ENCODE measurements at regions not wholly inside any gene's neighbourhood (a gene's known extent, or its start where the extent isn't known, plus 50 kb on each side); places are given as distances from the start of the nearest gene placed in this dataset.
A peak's percentile ranks its signal among the peaks of the same experiment; 100 is the strongest.

DNA sequence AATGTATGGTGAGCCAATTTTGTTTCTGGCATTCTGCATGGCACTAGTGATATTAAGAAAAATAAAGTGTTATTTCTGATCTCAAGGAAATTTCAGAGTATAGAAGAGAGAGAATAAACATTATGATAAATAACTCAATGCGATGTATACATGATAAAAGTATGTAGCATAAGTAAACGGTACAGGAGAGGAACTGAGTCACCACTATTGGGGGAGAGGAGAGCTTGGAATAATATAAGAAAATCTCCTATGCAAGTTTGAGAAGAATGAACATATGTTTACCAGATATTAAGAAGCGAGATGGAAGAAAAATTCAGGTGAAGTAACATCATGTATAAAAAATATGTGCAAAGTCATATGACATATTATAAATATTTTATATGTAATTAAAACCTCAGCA lies 1230.3 kb upstream of the CITED2 start:
- no peak for DNase-seq

DNA sequence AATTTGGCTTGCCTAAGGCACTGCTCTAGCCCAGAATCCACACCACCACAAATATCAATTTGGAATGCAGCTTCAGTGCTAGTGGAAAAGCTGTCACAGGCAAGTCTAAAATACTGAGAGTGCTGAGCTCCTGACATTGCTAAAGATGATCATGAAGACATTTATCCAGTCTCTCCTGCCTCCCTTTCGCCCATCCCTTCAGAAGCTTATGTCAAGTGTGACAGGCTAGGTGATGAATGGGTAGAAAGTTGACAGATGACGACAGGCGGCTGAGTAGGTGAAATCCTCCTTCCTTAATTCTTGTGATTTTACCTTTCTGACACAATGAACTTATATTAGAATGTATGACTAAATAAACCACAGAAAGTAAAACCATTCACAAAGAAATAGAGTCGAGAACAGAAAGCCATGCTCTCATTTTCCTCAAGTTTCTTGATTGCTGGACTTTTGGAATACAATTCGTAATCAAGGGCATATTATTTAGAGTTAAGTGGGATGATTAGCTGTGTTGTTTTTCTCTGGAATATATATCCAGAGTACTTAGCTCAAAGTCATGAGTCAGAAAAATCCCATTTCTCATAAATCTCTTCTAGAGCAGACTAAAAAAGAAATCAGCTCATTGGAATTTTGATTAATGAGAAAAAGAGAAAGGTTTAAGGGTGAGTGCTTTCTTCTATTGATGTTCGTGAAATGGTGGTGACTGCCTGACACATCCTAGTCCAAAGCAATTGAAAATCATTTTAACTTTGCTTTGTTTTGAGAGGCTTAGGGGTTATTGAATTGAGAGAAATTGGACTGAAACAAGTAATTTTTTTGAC lies 1228.2 kb upstream of the CITED2 start:
- DNase-seq = no peak

DNA sequence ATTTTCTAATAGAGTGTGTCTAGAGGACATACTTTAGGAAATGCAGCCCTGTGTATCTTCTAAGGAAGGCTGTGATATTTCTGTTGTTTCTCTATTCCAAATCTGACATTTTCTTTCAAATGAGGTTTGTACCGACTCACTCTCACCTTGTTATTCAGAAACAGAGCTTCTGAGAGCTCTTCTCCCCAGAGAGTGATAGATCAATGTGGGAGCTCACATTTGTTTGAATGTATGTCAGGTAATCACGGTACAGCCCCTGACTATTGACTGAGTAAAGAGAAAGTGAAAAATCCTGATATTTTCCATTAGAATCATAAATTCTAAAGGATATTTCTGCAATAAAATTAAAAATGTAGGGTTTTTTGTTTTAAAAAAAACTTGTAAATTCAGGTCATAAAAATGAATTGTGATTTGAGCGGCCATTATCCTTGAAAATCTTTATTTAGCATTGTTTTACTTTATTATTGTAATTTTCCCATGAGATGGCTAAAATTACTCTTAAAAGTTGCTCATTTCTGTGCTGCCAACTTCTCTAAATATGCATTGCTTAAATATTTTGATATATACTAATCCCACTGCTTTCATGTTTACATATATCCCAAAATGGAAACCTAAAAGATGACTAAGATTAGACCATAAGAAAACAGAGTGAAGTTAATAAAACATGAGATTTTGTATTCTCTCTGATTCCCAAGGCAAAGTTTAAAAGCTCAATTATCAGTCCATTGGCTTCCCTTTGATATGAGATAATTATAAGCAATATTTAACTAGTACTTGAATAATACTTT lies 1226.8 kb upstream of the CITED2 start:
- DNase-seq = no peak

DNA sequence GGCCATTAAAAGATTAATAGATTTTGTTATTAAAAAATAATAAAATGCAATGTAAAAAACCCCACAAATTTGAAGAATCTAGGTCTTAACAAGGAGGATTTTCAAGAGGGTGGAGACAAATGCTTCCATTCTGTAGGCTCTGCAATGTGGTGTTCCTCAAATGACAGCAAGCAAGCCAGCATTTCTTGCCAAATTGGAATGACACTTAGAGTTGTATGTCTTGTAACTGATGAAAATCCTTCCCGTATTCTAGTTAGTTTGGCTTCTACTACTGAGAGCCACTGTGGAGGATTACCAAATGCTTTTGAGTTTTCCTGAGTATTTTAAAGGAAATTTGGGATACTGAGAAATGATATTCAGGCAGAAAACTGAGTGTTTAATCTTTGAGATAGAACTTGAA lies 1225.5 kb upstream of the CITED2 start:
- no peak for DNase-seq

DNA sequence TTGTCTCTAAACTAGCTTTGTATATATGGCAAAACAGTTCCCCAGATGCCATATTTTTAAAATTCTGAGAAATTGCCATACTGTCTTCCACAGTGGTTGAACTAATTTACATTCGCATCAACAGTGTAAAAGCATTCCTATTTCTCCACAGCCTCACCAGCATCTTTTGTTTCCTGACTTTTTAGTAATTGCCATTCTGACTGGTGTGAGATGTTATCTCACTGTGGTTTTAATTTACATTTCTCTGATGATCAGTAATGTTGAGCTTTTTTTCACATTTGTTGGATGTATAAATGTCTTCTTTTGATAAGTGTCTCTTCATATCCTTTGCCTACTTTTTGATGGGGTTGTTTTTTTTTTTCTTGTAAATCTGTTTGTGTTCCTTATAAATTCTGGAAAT lies 1222.7 kb upstream of the CITED2 start:
- no peak for DNase-seq

DNA sequence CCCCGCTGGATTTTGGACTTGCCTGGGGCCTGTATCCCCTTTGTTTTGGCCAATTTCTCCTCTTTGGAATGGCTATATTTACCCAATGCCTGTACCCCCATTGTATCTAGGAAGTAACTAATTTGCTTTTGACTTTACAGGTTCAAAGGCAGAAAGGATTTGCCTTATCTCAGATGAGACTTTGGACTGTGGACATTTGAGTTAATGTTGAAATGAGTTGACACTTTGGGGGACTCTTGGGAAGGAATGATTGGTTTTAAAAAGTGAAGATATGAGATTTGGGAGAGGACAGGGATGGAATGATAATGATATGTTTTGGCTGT lies 1220.3 kb upstream of the CITED2 start:
- no peak for DNase-seq

DNA sequence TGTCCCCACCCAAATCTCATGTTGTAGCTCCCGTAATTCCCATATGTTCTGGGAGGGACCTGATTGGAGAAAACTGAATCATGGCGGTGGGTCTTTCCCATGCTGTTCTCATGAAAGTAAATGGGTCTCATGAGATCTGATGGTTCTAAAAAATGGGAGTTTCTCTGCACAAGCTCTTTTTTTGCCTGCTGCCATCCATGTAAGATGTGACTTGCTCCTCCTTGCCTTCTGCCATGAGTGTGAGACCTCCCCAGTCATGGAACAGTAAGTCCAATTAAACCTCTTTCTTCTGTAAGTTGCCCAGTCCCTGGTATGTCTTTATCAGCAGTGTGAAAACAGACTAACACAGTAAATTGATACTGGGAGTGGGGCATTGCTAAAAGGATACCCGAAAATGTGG lies 1218.4 kb upstream of the CITED2 start:
- DNase-seq = no peak

DNA sequence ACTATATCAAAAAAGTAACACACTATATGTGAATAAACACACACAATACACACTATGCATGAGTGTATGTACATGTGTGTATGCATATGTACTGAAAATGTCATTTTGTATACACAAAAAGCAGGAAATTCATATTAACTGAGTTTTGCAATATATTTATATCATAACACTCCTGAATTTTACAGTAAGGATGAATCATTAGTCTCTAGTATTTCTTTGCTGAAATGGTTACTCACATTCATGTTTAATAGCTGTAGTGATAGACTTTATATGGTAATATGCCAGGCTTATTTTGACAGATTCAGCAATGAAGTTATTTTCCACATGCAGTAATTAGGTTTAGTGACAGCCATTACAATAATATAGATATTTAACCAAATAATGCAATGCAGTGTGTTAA lies 1216.2 kb upstream of the CITED2 start:
- DNase-seq = no peak

DNA sequence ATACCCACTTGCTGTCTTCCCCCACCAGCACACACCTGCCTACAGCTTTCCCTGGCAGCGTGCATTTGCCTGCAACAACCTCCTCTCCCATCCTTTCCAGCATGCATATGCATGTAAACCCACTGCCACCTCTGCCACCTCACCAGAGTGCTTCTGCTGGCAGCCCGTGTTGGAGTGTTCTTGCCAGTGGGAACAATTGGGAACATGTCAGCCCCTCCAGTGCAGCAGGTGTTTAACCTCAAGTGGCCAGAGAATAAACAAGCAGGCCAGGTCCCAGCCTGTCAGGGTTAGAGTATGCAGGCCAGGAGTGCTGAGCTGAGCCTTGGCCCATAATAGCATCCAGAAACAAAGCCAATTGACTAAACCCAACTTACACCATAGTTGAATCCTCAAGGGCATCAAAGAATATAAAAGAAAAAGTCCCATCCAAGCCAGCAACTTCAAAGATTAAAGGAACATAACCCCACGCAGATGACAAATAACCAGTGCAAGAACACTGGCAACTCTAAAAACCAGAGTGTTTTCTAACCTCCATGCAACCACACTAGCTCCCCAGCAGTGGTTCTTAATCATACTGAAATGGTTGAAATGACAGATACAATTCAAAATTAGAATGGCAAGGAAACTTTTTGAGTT lies 1212.1 kb upstream of the CITED2 start:
- DNase-seq = peak; percentile 82

DNA sequence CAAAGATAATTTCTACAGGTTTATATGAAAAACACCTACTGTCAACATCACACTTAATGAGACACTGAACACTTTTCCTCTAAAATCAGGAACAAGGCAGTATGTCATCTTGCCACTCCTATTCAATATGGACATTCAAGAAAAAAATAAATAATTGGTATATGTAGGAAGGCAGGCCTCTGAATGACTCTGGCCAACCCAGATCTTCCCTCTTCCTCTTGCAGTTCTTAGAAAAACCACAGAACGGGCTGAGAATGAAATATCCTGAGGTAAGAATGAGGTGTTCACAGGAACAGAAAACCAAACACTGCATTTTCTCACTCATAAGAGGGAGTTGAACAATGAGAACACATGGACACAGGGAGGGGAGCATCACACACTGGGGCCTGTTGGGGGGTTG lies 1207.2 kb upstream of the CITED2 start:
- DNase-seq = no peak

DNA sequence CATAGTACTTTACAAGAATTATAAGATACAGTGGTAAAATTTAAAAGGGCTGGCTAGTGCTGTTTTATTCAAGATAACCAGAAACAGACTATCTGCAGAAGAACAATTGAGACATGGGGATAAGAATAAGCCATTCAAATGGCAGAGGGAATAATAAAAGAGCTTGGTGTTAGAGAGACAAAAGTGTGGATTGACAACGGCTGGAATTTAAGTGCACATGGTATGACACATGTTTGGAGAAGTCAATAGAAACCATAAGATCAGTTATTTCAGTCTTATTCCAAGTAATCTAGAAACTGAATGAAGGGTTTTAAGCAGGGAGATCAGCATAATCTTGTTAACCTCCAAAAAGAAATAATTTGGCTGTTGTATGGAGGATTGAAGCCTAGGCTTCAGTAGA lies 1205.5 kb upstream of the CITED2 start:
- no peak for DNase-seq

DNA sequence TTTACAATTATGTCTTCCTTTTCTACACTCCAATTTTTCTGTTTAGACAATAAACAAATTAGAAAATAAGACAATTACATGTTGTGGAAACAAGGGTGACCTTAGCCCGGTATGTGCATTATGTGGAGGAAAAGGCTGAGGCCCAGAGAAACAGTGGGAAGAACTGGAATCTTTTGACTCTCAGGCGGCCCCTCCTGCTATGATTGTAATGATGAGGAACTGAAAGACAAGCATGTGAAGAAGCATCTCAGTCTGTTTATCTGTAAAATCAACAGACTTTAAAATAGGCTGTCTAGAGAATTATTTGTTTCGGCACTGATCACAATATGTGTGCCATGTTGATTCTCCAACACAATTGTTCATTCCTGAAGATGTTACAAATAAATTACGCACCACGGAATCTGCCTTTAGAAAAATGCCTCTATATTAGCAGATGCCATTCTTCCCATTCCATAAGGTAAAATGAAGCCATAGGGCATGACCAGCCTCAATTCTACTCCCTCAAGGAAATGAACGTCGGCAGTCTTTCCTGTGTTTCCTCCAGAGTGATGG lies 1201.6 kb upstream of the CITED2 start:
- DNase-seq = no peak

DNA sequence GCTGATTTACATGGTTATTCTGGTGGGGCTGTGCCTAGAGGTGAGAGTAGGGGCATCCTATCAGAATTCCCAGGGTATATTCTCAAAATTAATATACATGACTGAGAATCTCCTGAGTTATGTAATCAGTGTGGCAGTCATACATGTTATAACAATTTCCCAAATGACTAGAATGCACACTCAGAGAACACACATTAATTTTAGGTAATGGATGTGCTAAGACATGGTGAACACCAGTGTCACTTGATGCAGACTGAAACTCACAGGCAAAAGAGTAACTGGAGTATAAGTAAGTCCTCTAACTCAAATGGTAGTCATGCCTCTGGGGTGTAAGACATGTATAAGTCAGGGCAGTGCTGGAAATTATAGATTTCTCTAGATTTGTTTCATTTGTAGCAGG lies 1198.4 kb upstream of the CITED2 start:
- no peak for DNase-seq

DNA sequence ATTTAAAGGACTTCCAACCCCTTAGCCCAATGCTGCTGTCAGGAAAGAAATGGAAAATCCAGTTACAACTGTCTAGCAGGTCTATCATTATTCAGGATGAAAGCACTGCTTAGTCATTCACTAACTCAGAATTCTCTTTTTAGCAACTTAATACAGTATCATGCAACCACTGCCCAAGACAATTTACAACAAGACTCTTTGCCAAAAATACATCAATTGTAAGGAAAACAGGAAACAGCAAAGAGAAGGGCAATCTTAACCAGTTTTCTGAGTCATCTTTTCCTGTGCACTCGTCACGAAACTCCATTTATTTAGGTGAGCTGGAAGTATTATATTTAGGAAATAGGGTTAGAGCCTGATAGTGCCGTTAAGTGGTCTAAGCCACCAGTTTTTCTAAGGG lies 1197.7 kb upstream of the CITED2 start:
- no peak for DNase-seq

DNA sequence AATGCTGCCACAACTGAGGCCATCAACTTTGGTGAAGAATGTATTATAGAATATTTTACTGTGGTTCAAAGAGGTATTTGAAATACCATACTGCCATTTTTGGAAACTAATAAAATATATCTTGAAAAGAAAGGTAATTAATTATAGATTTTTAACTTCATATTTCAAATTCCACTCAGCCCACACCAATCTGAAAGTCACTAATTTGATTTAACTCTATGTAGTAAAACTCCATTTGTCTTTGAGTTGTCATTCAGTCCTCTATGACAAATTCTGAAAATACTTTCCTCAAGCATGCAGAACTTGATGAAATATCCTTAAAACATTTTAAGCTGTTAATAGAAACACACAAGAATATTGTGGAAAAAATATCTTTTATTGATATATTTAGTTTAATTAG lies 1196.7 kb upstream of the CITED2 start:
- DNase-seq = no peak

DNA sequence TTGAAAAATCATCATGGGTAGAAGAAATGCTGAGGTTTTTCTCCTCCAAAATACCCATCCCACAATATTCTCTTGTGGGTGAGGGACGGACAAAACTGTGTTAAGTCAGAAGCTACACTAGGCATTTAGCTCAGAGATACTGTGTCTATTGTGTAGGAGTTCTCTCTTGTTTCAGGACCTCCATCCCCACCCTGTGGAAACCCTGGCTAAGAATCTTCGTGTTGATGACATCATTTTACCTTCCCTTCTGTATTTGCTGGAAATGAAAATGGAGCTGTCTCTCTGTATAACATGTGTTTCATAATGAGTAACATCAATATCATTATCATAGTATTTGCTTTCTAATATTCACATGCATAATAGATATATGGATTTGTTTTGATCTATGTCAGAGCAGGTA lies 1193.0 kb upstream of the CITED2 start:
- DNase-seq = no peak

DNA sequence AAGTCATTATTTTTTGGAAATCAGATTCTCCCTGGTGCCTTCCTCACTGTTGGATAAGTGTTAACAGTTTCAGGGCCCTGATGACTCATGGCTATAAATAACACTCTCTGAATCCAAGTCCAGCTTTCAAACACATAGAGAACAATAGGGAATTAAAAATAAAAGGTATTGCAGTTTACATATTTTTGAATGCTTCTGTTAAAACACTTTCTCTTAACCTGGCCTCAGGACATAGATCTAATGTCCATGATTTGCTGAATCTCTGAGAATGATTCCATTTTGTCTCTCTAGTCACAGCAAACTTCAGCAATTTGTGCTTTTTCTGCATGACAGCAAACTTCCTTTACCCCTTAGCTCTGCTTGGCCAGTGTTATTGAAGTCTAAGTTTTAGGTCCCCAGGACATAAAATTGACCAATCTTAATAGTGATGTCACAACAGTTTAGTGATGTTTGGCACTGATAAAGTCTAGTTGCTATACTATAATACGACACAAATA lies 1192.4 kb upstream of the CITED2 start:
- DNase-seq = no peak

DNA sequence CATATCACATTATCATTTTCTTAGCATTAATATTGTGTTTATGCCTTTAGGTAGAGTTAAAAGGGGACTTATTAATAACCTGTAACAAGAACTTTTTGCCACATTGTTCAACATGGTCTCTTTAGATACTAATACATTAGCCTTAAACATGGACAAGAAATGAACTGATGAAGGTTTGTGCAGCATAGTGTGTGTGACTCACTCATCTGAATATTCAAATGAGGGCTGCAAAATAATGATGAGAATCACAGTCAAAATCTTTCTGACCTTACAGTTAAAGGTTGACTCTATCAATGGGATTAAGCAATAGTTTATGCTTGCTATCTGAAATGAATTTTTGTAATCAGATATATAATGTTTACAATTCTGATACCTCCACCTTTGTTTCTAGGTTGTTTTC lies 1189.3 kb upstream of the CITED2 start:
- DNase-seq = no peak

DNA sequence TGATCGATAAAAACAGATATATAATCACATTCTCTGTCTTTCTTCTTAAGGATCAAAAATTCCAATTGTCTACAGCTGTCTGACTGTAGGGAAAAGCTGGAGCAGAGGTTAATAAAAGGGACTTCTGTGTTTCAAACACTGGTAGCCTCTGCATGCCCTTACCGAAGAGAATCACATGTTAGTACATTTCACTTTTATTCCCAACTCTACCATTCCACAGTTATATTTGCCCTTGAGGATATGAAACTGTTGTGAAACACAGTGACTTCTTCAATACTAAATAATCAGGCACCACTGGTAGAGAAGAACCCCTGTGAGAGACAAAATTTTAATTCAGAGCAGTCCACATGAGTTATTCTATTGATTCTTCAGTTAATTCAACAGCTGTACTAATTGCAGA lies 1187.3 kb upstream of the CITED2 start:
- no peak for DNase-seq

DNA sequence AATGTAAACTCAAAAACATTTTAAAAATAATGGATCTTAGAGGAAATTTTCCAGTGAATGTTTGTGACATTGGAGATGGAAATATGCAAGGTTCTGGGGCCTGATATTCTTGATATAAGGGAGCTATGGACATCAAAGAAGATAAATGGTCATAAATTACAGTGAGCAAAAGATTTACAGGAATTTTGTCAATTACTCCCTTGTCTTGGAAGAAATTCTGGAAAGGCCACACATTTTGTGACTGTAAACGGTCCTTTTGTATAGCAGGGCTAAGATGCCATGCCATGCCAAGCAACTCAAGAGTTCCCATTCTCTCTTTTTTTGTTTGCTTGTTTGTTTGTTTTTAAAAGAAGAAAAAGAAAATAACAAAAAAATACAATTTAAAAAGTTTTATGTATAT lies 1186.2 kb upstream of the CITED2 start:
- DNase-seq = no peak

DNA sequence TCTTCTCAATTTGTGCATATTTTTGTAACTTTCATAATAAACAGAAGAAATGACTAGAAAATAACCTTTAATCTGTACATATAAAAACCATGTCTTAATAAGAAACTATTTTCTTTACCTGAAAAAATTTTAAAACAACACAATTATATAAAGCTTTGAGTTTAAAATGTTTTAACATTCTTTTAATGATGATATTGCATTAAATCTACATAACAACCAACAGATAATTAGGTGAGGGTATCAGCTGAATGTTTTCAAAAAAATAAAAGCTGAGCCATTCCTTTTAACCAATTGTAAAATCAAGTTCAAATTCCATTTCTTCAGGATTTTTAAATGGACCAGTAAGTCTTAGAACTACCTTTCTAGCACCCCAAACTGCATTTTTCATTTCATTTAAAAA lies 1185.0 kb upstream of the CITED2 start:
- no peak for DNase-seq

DNA sequence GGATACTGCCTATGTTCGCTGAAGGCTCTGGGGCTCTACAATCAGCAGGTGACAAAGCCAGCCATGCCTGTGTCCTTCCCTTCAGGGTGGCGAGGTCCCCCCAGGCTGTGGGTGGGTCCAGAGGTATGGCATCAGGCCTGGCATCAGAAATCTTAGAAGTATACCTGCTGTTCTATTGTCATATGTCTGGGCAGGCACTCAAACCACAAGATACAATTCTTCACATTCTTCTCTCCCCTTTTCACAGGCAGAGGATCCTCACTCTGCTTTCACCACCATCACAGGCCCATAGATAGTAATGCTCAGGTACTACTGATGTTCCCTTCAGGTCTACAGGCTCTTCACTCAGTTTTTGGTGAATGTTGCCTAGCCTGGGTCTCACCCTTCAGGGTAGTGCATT lies 1180.0 kb upstream of the CITED2 start:
- no peak for DNase-seq

DNA sequence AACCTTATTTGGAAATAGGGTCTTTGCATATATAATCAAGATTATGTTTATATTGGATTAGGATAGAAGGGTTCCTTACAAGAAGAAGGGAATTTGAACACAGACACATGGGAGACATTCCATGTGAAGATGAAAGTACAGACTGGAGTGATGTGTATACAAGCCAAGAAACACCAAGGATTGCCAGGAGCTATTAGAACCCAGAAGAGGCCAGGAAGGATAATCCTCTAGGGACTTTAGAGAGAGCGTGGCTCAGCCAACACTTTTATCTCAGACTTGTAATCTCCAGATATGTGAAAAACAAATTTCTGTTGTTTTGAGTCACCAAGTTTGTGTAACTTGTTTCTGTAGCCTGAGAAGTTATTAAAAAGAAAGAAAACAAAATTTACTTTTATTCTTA lies 1173.9 kb upstream of the CITED2 start:
- no peak for DNase-seq

DNA sequence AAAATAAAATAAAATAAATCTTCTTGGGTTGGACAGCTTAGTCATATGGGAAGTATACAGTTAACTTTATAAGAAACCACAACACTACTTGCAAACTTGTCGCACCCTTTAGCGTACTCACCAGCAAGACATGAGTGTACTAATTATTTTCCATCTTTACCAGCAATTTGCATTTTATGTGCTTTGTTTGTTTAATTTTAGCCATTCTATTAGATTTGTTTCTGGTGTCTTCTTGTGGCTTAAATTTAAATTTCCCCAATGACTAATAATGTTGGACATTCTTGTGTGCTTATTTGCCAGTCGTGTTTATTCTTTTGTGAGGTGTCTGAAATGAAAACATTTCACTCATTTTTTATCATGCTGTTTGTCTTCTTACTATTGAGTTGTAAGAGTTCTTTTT lies 1172.2 kb upstream of the CITED2 start:
- DNase-seq = no peak
